HG03108 (cell line): ENCODE measurements at regions not wholly inside any gene's neighbourhood (a gene's known extent, or its start where the extent isn't known, plus 50 kb on each side); places are given as distances from the start of the nearest gene placed in this dataset.
"Not testable (repeated sequence)": the region's sequence is repeated elsewhere in the genome, so short reads cannot be mapped to it uniquely, and the experiment has no call there.

Experiments
- ATAC-seq: cut with Tn5 transposase; IDR thresholded peaks from one replicate; pipeline ENCODE4 v1.9.1; 2021; ENCODE audit warnings: moderate library complexity; ENCODE audit not compliant: unreplicated experiment

GRCh38 chr3:125645616-125646015, 50.3 kb upstream of the OSBPL11 start:
- ATAC-seq, result no peak

- ATAC-seq, result no peak
Observed at GRCh38 chr3:125646581-125646980, 51.3 kb upstream of the OSBPL11 start.

- no peak for ATAC-seq
Observed at GRCh38 chr3:125647318-125648014, 52.2 kb upstream of the OSBPL11 start.

GRCh38 chr3:125651244-125651643, 55.9 kb upstream of the OSBPL11 start:
- no peak for ATAC-seq

- no peak for ATAC-seq
Observed at GRCh38 chr3:125652349-125652748, 57.1 kb upstream of the OSBPL11 start.

- ATAC-seq, result no peak
Observed at GRCh38 chr3:125654526-125654925, 59.2 kb upstream of the OSBPL11 start.

GRCh38 chr3:125662675-125663074, 67.4 kb upstream of the OSBPL11 start:
- no peak for ATAC-seq

- no peak for ATAC-seq
Observed at GRCh38 chr3:125670352-125670751, 75.1 kb upstream of the OSBPL11 start.

- ATAC-seq, result no peak
Observed at GRCh38 chr3:125670945-125671344, 75.6 kb upstream of the OSBPL11 start.

GRCh38 chr3:125671461-125672243, 76.4 kb upstream of the OSBPL11 start:
- ATAC-seq, result no peak

- no peak for ATAC-seq
Observed at GRCh38 chr3:125675791-125676190, 80.5 kb upstream of the OSBPL11 start.

- ATAC-seq, result no peak
Observed at GRCh38 chr3:125679258-125679657, 84.0 kb upstream of the OSBPL11 start.

- ATAC-seq, result no peak
Observed at GRCh38 chr3:125681146-125681545, 85.8 kb upstream of the OSBPL11 start.

GRCh38 chr3:125681906-125682305, 86.6 kb upstream of the OSBPL11 start:
- not testable (repeated sequence) for ATAC-seq

- ATAC-seq, result not testable (repeated sequence)
Observed at GRCh38 chr3:125682610-125683009, 87.3 kb upstream of the OSBPL11 start.

GRCh38 chr3:125683067-125683829, 88.0 kb upstream of the OSBPL11 start:
- no peak for ATAC-seq

GRCh38 chr3:125684199-125684598, 88.9 kb upstream of the OSBPL11 start:
- no peak for ATAC-seq

GRCh38 chr3:125685741-125686140, 90.4 kb upstream of the OSBPL11 start:
- ATAC-seq, result not testable (repeated sequence)

- no peak for ATAC-seq
Observed at GRCh38 chr3:125692361-125692760, 97.1 kb upstream of the OSBPL11 start.

- ATAC-seq, result no peak
Observed at GRCh38 chr3:125693887-125694286, 98.6 kb upstream of the OSBPL11 start.

GRCh38 chr3:125694761-125695294, 99.5 kb upstream of the OSBPL11 start:
- no peak for ATAC-seq
